HCT116 (cell line): ENCODE measurements at regions not wholly inside any gene's neighbourhood (a gene's known extent, or its start where the extent isn't known, plus 50 kb on each side); places are given as distances from the start of the nearest gene placed in this dataset.

Experiments used
- ATF3 ChIP-seq: IDR thresholded peaks from 2 replicates; pipeline ENCODE4 v1.6.1; 2012
- CTCF ChIP-seq, 3 experiments: fragments of 200-600 bp in 1 of 3; sonication (generic) in 1 of 3; IDR thresholded peaks in 2 of 3; conservative IDR thresholded peaks in 1 of 3; 2 replicates each; pipeline ENCODE4 v1.5.1; 2012 to 2017; ENCODE audit warnings: low read depth in 2 of 3, low read length in 2 of 3, antibody characterized with exemption in 1 of 3, borderline replicate concordance in 1 of 3, control low read depth in 1 of 3, mild to moderate bottlenecking in 1 of 3, mixed read lengths in 1 of 3, mixed run types in 1 of 3, moderate library complexity in 1 of 3; ENCODE audit not compliant: insufficient read depth in 1 of 3
- EZH2 ChIP-seq: fragments of 200-600 bp; sonication (generic); IDR thresholded peaks from 2 replicates; pipeline ENCODE4 v1.6.1; 2017; ENCODE audit warnings: antibody characterized with exemption, mixed run types
- JUND ChIP-seq: IDR thresholded peaks from 2 replicates; pipeline ENCODE4 v1.6.1; 2012
- POLR2A ChIP-seq: IDR thresholded peaks from 2 replicates; pipeline ENCODE4 v1.7.0; 2011; ENCODE audit warnings: borderline replicate concordance; ENCODE audit not compliant: insufficient read depth, insufficient read length; ENCODE audit errors: extremely low read depth
- TF ChIP-seq, protein P1 (sequence below): IDR thresholded peaks from 2 replicates; pipeline ENCODE4 v1.6.1; 2011; ENCODE audit warnings: mild to moderate bottlenecking, low read length, moderate library complexity; ENCODE audit not compliant: insufficient replicate concordance; ENCODE audit errors: extremely low read depth

- TF ChIP-seq CTCF (IDR thresholded peaks at IDR 0.05 in 2 of 3, conservative IDR thresholded peaks at IDR 0.05 in 1 of 3; ENCODE audit: borderline replicate concordance in 1 of 3, insufficient read depth in 1 of 3, low read depth in 2 of 3, low read length in 2 of 3) (no peak), JUND (no peak), EZH2 (no peak), ATF3 (no peak), POLR2A (no peak)
- TF ChIP-seq, protein P1, sequence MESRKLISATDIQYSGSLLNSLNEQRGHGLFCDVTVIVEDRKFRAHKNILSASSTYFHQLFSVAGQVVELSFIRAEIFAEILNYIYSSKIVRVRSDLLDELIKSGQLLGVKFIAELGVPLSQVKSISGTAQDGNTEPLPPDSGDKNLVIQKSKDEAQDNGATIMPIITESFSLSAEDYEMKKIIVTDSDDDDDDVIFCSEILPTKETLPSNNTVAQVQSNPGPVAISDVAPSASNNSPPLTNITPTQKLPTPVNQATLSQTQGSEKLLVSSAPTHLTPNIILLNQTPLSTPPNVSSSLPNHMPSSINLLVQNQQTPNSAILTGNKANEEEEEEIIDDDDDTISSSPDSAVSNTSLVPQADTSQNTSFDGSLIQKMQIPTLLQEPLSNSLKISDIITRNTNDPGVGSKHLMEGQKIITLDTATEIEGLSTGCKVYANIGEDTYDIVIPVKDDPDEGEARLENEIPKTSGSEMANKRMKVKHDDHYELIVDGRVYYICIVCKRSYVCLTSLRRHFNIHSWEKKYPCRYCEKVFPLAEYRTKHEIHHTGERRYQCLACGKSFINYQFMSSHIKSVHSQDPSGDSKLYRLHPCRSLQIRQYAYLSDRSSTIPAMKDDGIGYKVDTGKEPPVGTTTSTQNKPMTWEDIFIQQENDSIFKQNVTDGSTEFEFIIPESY = no peak
Measured at GRCh38 chr17:71461498-71462169, 659.2 kb upstream of the SOX9 start.
